GM13977 (cell line): ENCODE measurements at regions not wholly inside any gene's neighbourhood (a gene's known extent, or its start where the extent isn't known, plus 50 kb on each side); places are given as distances from the start of the nearest gene placed in this dataset.

Source experiments
- DNase-seq: peaks from one replicate; pipeline ENCODE4 v3.0.0; 2012; ENCODE audit warnings: low spot score
- in situ Hi-C: fragments of 300-500 bp; cut with MboI; formaldehyde crosslinking; loops from one replicate; pipeline ENCODE4 v1.12.0; 2022; ENCODE audit warnings: low sequenced_read_pairs, low pct_unique_long_range_greater_than_20kb, mixed read lengths, inconsistent platforms; ENCODE audit not compliant: unreplicated experiment
- TF ChIP-seq, protein P1 (sequence below): IDR thresholded peaks from 2 replicates; pipeline ENCODE4 v1.5.1; 2012; ENCODE audit warnings: mild to moderate bottlenecking, control low read depth; ENCODE audit not compliant: insufficient read depth; ENCODE audit errors: extremely low read depth, missing control alignments

- in situ Hi-C loops: no loop called here
Measured at GRCh38 chr14:44297437-44297836, 209.6 kb downstream of the FSCB start.

DNA sequence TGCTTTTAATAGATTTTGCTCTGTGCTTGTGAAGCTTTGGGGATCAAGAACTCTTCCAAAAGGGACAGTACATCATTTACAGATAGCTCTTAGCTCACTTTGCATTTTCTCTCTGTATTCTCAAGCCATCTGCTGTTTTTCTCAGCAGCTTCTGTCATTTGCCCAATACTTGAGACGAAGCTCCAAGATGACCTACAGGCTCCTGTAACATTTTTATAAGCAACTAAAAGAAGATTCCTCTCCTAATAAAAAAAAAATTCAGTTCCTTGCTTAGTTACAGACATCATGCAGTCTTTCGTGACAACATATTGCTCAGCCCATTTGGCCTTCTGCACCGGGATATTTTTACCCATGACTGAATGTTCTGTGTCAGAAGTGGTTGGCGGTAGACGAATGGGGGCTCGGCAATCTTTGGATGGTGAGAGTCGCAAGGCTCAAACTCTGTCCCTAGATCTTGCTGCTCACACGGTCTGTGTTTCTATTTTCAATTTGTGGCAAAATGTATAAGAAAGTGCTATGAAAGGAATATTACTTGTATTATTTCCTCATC lies 215.6 kb downstream of the FSCB start:
- in situ Hi-C loops: no loop called here
- TF ChIP-seq, protein P1, sequence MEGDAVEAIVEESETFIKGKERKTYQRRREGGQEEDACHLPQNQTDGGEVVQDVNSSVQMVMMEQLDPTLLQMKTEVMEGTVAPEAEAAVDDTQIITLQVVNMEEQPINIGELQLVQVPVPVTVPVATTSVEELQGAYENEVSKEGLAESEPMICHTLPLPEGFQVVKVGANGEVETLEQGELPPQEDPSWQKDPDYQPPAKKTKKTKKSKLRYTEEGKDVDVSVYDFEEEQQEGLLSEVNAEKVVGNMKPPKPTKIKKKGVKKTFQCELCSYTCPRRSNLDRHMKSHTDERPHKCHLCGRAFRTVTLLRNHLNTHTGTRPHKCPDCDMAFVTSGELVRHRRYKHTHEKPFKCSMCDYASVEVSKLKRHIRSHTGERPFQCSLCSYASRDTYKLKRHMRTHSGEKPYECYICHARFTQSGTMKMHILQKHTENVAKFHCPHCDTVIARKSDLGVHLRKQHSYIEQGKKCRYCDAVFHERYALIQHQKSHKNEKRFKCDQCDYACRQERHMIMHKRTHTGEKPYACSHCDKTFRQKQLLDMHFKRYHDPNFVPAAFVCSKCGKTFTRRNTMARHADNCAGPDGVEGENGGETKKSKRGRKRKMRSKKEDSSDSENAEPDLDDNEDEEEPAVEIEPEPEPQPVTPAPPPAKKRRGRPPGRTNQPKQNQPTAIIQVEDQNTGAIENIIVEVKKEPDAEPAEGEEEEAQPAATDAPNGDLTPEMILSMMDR: no peak
- DNase-seq: no peak

More at GRCh38 chr14:44297437-44297836, 209.6 kb downstream of the FSCB start:
- TF ChIP-seq, protein P1: no peak
- no peak for DNase-seq

DNA sequence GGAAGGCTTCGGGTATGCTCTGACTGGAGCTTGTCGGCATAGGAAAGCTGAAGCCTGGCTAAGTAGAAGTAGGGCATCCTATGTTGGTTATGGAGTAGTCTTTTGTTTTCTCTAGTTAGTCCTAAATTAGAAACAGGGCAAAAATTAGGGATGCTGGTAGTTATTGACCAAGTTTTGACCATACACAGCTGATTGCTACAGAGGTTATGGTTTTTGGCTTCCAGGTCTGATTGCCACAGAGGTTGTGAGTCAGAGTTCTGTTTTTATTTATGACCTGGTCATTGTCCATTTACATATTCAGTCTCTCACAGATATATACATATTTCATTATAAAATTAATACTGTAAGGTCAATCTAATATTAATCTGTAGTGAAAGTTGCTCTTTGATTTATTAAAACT lies 219.2 kb downstream of the FSCB start:
- DNase-seq: no peak
- TF ChIP-seq, protein P1: no peak
- in situ Hi-C loops: no loop called here

DNA sequence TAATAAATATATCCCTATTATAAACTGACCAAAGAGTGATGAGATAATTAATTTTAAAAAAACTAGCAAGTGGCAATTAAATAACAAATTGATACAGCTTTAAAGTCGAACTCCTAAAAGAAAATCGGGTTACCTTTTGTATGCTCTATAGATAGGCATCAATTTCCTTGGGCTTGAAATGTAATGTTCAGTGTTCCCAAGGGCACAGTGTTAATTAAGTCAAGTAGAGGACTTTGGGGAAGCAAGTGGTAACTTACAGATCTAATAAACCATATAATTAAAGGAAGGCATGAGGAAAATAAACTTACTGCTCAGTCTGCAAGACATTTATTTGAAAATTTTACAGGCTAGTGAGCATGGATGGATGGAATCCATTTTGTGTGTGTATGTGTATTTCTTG lies 220.9 kb downstream of the FSCB start:
- DNase-seq: no peak
- in situ Hi-C loops: no loop called here
- TF ChIP-seq, protein P1: no peak

DNA sequence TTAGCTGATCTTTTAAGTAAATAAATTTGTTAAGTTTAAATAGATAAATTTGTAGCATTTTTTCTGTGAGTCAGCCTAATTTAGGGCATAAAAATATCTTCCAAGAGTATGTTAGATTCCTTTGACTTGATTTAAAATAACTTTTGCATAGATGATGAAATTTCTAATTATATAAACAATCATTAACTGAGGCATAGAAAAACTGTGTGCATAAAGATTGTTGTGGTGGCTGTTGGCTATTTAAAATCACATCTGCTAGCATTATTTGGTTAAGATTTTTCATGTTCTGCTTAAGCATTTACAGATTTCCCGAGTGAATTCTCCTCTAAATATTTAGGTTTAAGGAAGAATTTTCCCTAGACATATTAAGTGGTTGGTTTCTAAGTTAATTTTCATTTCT lies 223.2 kb downstream of the FSCB start:
- DNase-seq: no peak
- in situ Hi-C loops: no loop called here
- TF ChIP-seq, protein P1: no peak

GRCh38 chr14:44279357-44279756 lies 227.7 kb downstream of the FSCB start:
- in situ Hi-C loops: no loop called here
- TF ChIP-seq, protein P1: no peak
- DNase-seq: no peak

GRCh38 chr14:44271637-44272036 lies 235.4 kb downstream of the FSCB start:
- TF ChIP-seq, protein P1: no peak
- in situ Hi-C loops: no loop called here
- DNase-seq: no peak
